ENCODE measurements at regions not wholly inside any gene's neighbourhood (a gene's known extent, or its start where the extent isn't known, plus 50 kb on each side); places are given as distances from the start of the nearest gene placed in this dataset.

GRCh38 chr1:30101016-30101415 lies 622.4 kb downstream of the MATN1 start:
- no peak for TF ChIP-seq POLR2AphosphoS2 (IDR thresholded peaks at IDR 0.05; ENCODE audit: low read depth, low read length)
- no peak for TF ChIP-seq CTCF (IDR thresholded peaks at IDR 0.05 in 2 of 3, conservative IDR thresholded peaks at IDR 0.05 in 1 of 3; ENCODE audit: control insufficient read depth in 2 of 3, extremely low read depth in 1 of 3, insufficient read depth in 1 of 3, low read depth in 3 of 3, low read length in 3 of 3)
- TF ChIP-seq ZNF274 (IDR thresholded peaks at IDR 0.05; ENCODE audit: insufficient read depth, insufficient read length) = no peak
- no peak for TF ChIP-seq POLR2AphosphoS5 (IDR thresholded peaks at IDR 0.05; ENCODE audit: low read length)
- TF ChIP-seq RELA (IDR thresholded peaks at IDR 0.05; ENCODE audit: borderline replicate concordance, partially characterized antibody) = no peak
- no peak for TF ChIP-seq SREBF1 (IDR thresholded peaks at IDR 0.05; ENCODE audit: low read length)
- TF ChIP-seq RFX5 (IDR thresholded peaks at IDR 0.05; ENCODE audit: low read depth, low read length) = no peak
